ENCODE measurements at regions not wholly inside any gene's neighbourhood (a gene's known extent, or its start where the extent isn't known, plus 50 kb on each side); places are given as distances from the start of the nearest gene placed in this dataset.

GRCh38 chr12:94071258-94071657 lies 77.1 kb upstream of the PLXNC1 start:
- peak; percentile 34 for DNase-seq

- no peak for DNase-seq
Observed at GRCh38 chr12:94073441-94074051, 74.8 kb upstream of the PLXNC1 start.

GRCh38 chr12:94074216-94074979 lies 74.0 kb upstream of the PLXNC1 start:
- DNase-seq, result no peak

- peak; percentile 73 for DNase-seq
Observed at GRCh38 chr12:94074980-94075629, 73.3 kb upstream of the PLXNC1 start.

GRCh38 chr12:94077209-94077608 lies 71.2 kb upstream of the PLXNC1 start:
- DNase-seq, result no peak

- DNase-seq, result peak; percentile 50
Observed at GRCh38 chr12:94078138-94078723, 70.1 kb upstream of the PLXNC1 start.

- DNase-seq, result no peak
Observed at GRCh38 chr12:94078736-94079509, 69.5 kb upstream of the PLXNC1 start.

GRCh38 chr12:94079566-94080340 lies 68.6 kb upstream of the PLXNC1 start:
- no peak for DNase-seq

GRCh38 chr12:94080341-94081009 lies 67.9 kb upstream of the PLXNC1 start:
- no peak for DNase-seq

- no peak for DNase-seq
Observed at GRCh38 chr12:94082690-94083089, 65.7 kb upstream of the PLXNC1 start.

GRCh38 chr12:94089891-94090290 lies 58.5 kb upstream of the PLXNC1 start:
- peak; percentile 94 for DNase-seq

GRCh38 chr12:94091624-94092023 lies 56.8 kb upstream of the PLXNC1 start:
- DNase-seq, result no peak

GRCh38 chr12:94092516-94093241 lies 55.7 kb upstream of the PLXNC1 start:
- DNase-seq, result no peak

- no peak for DNase-seq
Observed at GRCh38 chr12:94094700-94095099, 53.7 kb upstream of the PLXNC1 start.

- DNase-seq, result no peak
Observed at GRCh38 chr12:94095618-94096017, 52.8 kb upstream of the PLXNC1 start.

GRCh38 chr12:94098466-94098865 lies 49.9 kb upstream of the PLXNC1 start:
- DNase-seq, result peak; percentile 41
